A549 (cell line): ENCODE measurements at regions not wholly inside any gene's neighbourhood (a gene's known extent, or its start where the extent isn't known, plus 50 kb on each side); places are given as distances from the start of the nearest gene placed in this dataset.

Experiments used
- CTCF ChIP-seq: fragments of >200 bp; sonication (Bioruptor Twin); formaldehyde crosslinking; IDR thresholded peaks from 3 replicates; pipeline ENCODE4 v1.5.1; 2016
- MAX ChIP-seq: IDR thresholded peaks from 2 replicates; pipeline ENCODE4 v1.6.1; 2012
- REST ChIP-seq: fragments of 200-600 bp; sonication (generic); IDR thresholded peaks from 2 replicates; pipeline ENCODE4 v1.6.1; 2016; ENCODE audit warnings: antibody characterized with exemption, mild to moderate bottlenecking, moderate library complexity
- SMC3 ChIP-seq: fragments of >200 bp; sonication (Bioruptor Twin); formaldehyde crosslinking; IDR thresholded peaks from 3 replicates; pipeline ENCODE4 v1.6.1; 2018; ENCODE audit warnings: inconsistent platforms

- TF ChIP-seq CTCF (no peak), REST (no peak), SMC3 (no peak), MAX (no peak)
These were observed 306.7 kb upstream of the MMADHC start for GRCh38 chr2:149894226-149894625.
